HG02610 (cell line): ENCODE measurements at regions not wholly inside any gene's neighbourhood (a gene's known extent, or its start where the extent isn't known, plus 50 kb on each side); places are given as distances from the start of the nearest gene placed in this dataset.

ENCODE experiments used
- ATAC-seq: cut with Tn5 transposase; IDR thresholded peaks from one replicate; pipeline ENCODE4 v1.9.1; 2021; ENCODE audit warnings: mild to moderate bottlenecking, moderate library complexity; ENCODE audit not compliant: unreplicated experiment

DNA sequence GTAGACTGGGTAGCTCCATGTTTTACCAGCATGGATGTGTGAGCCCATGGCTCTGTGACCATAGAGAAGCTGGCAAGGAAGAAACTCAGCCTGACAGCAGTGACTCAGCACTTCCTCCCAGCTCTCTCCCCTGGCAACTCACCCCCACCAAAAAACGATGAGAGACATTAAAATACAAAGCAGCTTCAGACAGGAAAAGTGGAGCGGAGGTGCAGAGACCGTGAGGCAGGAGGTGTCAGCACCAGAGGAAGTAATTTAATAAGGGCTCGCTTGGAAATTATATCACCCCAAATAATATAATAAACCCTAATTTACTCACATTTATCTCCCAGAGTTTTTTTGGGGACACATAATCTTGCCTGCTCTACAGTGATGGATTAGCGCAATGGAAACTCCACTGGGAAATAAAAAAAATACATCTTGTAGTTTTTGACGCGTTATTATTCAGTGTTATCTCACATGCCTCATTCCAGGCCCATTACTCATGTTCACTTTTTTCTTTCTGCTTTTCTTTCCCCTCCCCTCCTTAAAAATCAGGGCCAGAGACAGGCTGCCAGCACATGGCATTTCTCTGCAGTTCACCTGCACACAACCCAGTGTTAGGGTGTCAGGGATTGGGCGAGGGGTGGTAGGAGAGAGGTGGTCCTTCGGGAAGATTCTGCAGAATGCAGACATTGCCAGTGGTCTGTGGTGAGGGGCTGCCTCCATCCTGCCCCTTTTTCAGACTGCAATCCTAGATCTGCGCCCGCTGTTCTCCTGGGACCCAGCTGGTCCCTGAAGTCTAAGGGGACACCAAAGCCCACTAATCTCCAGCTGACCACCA is 170.8 kb downstream of the BUD13 start:
- ATAC-seq = no peak

DNA sequence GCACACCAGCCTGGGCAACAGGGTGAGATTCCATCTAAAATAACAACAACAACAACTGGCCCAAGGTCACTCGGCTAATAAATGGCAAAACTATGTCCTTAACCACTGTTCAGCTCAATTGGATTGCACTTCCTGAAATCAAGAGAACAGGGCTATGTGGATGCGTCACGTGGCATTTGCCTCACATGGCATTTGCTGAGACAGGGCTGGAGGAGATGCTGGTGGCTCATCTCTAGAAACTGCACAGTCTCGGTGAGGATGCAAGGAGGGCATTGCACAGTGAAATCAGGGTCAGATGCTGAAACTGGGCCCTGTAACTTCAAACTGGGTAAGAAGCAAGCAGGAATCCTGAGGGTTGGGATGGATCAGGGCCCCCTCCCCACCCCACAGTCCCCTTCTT is 171.9 kb downstream of the BUD13 start:
- ATAC-seq = no peak

DNA sequence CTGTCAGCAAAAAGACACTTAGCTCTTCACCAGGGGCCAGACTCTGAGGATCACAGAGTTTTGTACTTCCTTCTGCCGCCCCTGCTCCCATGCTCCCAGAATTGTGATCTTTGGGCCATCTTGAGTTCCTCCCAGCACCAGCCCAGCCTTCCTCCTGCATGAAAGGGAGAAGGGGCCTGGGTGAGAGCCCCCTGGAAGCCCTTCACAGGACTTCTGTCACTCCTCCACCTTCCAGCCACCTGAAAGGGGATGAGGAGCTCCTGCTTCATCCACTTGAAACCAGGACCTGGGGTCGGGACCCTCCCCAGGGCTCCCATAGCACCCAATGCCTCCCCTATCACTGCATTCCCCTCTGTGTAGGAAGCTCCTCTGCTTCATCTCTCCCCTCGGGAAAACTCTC is 174.2 kb downstream of the BUD13 start:
- ATAC-seq = no peak

DNA sequence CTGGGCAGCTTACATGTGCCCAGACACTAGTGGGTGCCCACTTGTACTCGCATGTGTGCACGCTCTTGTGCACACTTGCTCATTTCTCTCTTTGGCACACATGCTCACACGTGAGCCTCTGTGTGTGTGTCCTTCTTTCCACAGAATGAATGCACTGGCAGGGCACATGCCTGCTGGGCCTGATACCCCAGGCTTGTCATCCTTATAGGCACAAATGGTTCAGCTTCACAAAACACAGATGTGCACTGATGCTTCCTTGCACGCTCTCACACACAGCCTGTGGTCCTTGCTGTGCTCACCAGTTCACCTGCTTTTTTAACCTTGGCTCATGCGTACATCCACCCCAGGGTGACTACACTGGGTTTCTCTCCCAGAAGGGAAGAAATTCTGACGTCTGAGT is 174.8 kb downstream of the BUD13 start:
- ATAC-seq = no peak

DNA sequence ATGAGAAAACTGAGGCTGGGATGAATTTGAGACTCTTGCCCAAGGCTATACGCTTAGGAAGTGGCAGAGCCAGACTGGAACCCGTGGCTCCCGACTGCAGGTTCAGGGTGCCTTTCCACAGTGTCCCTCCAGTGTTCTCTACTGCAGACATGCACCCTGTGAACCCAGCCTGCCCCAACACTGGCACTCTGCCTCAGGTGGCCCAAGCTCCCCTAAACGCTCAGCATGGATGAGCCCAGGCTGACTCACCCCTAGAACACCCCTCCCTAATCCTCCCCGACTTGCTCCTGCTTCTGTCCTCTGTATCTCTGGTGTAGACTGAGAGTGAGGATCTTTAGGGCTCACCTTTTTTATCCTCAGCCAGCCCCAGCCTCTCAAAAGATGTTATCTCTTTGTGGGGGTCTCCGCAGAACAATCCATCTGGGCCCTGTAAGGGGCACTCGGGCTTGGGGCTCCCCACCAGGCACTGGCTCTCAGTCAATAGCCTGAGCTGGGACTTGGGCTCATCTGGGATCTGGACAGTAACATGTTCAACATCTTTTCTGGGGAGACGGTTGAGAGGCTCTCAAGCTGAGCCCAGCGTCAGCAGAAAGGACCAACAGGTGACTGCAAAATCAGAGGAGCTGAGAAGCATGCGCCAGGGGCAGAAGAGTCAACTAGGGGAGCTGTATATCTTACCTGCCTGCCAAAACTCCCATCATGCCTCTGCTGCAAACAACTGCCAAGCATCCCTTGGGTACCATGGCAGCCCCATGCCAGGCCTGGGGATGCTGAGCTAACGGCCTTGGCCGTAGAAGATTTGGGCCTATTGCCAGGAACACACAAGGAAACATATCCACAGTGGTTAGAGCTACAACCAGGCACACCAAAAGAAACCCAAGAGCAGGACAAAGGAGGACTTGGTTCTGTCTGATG is 176.2 kb downstream of the BUD13 start:
- no peak for ATAC-seq

DNA sequence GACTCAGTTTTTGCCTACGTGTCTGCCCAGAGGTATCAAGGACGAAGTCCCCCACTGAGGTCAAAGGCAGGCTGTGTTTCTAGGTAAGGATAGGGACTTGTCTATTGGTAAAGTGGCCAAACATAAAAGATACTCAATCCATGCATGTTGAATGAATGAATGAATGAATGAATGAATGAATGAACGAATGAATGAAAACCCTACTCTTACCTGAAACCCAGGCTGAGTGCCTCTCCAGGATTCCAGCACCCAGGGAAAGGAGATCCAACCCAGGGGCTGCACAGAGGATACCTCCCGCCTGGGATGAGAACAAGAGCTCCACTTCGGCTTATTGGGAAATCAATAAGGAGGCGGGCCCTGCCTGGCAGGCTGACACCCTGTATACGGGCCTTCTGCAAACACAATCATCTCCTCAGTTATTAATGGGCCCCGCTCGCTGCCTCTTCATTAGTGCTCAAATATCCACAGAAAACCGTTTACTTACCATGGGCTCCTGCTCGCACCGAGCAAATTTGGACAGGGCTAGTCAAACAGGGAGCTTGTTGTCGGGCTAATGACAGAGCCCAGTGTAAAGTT is 177.4 kb downstream of the BUD13 start:
- no peak for ATAC-seq

DNA sequence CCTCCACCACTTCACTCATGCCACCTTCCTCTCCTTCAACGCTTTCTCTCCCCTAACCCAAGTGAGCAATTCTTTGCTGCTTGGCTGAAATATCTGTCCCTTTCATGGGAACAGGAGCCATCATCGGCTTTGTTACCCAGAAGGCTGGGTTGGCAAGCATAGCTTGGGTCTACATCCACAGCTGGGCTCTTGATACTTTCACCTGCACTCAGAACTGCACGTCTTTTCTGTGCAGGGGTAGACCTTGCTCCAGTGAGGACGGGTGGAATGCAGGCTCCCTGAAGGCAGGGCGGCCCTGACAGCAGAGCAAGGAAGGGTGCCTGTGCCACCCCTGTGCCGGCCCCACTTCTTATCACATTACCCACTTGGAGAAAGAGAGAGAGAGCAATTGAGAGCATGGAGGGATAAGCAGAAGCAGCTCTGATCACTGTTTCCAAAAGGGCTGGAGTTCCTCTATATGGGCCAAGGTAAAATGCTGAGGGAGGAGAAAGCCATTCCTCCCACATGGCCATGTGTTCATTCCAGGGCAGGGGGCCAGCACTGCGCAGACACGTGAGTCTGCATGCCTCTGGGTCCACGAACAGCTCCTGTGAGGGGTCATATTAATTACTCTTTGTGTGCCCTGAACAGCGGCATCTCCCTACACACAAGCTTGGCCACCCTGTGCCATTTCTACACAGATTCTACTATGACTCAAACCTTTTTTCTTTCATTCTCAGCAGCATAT is 181.8 kb downstream of the BUD13 start:
- ATAC-seq = no peak

DNA sequence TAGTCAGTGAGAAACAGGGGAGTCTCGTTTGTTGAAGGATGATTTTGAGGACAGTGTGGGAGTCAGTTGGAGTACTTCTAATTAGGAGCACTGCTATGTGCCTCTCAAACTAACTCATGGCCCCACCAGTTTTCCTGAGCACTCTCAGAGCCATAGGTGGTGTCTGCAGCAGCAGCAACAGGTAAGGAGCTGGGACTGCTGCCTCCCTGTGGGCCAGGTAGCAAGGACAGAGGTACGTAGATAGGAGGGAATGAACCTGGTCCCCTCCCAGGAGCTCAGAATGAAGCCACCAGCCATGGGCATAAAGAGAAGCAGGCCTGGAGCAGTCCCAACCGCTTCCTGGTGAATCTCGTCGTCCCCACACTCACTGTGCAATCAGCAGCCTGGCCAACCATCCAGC is 183.4 kb downstream of the BUD13 start:
- no peak for ATAC-seq

DNA sequence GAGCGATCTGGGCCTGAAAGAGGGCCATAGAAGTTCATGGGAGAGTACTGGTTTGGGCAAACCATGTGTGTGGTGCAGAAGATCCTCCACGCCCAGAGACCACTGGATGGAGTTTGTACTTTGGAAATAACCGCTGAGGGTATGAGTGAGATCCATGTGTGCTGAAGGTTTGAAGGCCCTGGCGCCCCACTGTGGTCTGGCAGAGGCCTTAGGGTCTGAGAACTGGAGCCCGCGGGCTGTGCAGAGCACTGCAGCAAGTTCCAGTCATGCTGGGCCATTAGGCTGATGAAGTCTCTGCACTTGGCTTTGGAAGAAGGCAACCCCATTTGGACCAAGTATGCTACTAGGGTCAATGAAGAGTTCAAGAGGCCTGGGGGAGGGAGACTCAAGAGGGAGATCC is 186.4 kb downstream of the BUD13 start:
- ATAC-seq = no peak

DNA sequence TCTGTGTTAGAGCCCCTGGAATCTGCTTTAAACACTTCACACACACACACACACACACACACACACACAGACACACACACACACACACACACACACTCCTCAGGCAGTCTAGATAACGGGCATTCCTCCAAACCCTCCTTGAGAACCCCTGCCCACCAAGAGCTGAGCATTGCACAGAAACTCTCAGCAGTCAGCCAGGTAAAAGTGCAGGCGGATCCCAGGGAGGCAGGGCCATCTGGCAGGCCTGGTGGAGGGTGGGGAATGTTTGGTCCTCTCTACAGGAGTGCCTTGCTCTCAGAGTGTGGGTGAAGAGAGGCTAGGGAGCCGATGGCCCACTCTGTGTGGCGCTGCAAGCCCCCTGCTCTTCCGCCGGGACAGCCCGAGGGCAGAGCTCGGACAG is 190.2 kb downstream of the BUD13 start:
- no peak for ATAC-seq

DNA sequence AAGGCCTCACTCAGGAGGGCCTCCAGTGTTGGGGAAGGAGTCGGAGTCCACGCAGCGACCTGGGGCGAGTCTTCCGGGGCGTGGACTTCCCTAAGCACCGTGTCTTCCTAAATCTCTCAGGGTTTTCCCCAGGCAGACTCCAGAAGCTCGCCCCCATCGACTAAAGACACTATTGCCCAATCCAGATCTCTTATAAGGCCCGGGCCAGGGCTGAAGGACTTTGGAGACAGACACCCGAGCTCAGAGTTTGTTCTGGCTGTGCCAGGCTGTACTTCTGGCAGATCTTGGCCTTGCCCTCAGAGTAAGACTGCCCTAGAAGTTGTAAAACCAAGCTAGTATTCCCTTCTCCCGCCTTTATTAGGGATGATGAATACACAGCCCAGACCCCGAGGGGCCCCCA is 191.4 kb downstream of the BUD13 start:
- no peak for ATAC-seq

DNA sequence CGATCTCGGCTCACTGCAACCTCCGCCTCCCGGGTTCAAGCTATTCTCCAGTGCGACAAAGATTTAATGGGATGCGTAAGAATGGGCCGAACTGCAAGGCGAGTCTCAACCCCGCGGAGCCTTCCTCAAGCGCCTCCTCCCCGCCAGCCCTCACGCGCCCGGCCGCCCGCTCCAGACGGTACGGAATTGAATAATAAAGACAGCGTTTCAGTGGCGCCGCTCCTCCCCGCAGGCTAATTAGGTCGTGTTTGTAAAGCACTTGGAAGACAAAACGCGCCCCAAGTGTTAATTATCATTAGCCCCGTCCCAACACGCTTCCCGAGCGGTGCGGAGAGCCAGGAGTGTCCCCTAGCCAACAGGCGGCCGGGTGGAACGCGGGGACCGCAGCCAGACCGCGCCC is 192.0 kb downstream of the BUD13 start:
- ATAC-seq = no peak

DNA sequence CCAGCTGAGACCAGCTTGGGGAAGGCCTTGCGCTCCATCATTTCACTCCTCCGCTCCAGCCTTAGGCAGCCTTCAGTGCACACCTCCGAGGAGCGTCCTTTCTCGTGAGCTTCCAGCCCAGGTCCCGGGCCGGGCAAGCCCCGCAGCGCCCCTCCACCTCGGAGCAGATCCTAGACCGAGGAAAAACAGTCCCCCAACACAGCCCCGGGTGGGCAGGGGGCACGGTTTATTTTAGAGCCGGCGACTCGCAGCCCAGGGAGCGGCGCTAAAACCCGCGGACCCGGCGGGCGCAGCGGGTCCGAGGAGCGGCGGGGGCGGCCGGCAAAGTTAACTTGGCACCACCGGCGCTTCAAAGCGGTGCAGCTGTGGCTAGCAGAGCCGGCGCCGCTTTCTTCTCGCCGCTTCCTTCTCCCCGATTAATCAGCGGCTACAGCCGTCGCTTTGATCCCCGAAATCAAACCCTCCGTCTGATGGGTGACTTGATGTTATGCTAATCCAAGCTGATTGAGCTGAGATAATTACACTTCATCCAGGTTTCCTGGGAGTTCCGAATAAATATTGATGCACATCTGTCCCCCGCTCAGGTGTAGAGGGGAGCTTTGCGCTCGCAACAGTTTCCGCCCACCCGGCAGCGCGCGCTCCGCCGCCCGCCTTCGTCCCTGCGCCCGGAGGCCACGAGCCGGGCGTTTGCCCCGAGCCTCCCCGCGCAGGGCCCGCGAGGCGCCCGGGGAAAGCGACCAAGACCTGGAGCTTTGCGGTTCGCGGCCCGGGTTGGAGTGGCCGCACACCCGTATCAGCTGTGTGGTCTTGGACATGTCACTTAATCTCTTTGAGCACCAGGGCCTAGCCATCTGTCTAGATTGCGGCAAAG is 192.7 kb downstream of the BUD13 start:
- ATAC-seq = no peak

DNA sequence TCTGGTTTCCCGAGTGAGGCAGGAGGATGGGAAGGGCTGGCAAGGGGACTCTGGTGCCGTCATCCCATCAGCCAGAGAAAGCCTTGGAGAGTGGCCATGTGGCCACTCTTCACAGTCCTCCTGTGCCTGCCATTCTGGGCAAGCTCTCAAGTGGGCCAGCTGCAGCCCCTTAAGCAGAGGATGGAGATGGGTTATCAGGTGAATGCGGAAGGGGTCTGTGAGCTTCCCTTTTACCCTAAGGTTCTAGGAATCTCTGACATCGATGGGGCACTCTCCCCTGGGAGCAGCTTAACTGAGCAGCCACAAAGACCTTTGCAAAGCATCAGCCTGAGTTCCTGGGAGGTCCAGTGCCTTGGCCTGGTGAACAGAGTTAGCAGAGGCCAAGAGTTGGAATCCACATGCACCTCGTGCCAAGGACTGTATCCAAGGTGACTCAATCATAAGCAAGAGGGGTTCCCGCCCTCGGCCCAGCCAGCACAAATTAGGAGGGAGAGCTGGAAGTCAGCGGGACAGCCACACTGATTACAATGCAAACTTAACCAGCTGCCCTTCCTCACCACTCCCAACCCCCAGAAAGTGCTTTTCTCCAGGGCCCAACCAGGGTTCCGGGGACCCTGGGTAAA is 193.6 kb downstream of the BUD13 start:
- ATAC-seq = no peak

DNA sequence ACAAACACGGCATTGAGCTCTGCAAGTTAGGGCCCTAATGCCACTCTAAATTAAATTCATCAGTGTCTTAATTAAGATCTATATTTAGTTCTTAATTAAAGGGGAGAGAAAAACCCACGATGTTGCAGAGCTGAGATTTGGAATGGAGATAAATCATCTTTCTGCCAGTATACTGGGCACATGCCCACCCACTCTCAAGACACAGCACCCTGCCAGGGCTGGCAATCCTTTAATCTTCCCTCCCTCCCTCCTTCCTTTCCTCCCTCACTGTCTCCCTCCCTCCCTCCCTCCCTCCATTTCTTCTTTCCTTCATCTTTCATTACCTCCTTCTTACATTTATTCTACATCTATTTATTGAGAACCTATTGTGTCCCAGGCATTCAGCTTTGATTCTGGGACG is 194.8 kb downstream of the BUD13 start:
- no peak for ATAC-seq

DNA sequence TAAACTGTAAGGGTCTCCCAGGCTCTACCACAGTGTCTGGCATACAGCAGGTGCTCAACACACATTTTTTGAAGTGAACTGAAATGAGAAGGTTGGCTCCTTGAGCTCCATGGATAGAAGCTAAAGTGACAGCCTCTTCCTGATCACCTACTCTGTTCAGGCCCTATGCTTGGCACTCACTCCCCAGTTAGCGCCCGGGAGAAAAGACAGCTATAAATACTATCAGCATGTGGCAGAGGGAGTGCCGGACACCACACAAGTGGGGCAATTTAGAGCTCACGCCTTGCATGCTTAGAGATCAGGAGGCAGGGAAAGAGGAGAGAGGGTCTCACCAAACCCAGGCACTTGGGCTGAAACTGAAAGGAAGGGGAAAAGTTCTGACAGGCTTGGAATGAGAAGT is 195.5 kb downstream of the BUD13 start:
- ATAC-seq = no peak

DNA sequence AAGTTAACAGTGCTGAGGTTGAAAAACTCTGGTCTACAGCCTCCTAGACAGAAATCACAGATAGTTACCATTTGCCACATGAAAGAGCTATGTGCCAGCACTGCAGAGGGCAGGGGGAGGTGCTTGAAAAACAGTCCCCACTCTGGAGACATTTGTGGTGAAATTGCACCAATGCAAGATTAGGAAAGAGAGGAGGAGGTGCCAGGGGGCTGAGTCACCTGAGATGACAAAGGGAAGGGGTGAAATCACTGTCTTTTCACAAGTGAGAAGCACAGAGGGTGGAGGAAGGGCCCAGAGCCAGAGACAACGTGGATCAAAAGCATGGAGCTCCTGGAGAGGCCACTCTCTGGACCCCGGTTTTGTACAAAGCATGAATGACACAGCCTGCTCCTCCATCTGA is 196.3 kb downstream of the BUD13 start:
- no peak for ATAC-seq

DNA sequence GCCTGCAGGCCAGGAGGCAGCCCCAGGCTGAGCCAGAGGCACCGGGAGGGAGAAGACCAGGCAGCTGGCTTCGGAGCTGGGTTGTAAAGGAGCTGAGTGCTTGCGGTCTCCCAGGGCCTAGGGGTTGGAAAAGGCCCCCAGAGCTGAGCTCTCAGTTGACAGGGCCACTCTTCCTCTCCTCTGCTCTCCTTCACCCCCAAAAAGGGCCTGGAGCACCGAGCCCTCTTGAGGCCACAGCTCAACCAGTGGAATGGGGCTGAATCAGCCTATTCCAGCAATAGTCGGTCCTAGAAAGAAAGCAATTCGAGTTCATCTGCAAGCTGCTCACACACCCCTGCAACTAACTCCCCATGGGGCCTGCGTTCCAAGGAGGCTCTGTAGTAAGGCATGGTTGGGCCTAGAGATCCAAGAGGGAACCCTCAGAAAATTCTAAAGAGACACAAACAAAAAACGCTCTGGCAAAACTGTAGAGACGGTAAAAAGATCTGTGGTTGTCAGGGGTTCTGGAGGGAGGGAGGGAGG is 205.0 kb downstream of the BUD13 start:
- ATAC-seq = no peak

DNA sequence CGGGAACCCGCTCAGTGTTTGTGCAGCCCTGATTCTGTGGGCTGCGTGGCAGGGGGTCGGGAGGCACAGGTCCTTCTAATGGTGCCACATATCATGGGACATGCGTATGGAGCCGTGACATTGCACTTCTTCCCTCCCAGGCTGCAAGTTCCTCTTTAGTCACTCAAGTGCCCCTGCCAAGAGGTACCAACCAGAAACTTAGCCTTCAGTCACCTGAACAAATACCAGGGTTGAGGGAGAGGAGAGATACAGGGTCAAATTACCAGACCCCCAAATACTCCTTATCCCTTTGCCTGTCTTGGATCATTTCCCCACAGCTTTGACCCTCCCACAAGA is 209.1 kb downstream of the BUD13 start:
- ATAC-seq = no peak
